ENCODE measurements at regions not wholly inside any gene's neighbourhood (a gene's known extent, or its start where the extent isn't known, plus 50 kb on each side); places are given as distances from the start of the nearest gene placed in this dataset.
"Not testable (repeated sequence)": the region's sequence is repeated elsewhere in the genome, so short reads cannot be mapped to it uniquely, and the experiment has no call there.

DNA sequence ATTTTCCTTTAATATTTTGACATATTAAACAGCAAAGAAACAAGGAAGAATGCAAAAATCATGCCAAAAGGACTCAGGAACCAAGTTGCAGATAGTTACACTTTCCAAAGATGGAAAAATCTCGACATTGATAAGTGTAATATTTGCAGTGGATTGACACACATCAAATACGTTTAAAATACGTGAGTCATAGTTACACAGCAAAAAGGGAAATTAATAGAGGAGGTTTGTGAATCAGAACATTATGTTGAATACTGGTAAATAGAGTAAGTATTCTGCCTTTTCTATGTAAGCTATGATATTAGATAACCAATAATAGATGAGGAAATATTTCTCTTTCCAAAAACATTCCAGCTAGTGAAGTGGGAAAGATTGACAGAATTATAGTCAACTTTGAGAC is 1761.3 kb upstream of the IGFBP7 start:
- TF ChIP-seq, protein P1, sequence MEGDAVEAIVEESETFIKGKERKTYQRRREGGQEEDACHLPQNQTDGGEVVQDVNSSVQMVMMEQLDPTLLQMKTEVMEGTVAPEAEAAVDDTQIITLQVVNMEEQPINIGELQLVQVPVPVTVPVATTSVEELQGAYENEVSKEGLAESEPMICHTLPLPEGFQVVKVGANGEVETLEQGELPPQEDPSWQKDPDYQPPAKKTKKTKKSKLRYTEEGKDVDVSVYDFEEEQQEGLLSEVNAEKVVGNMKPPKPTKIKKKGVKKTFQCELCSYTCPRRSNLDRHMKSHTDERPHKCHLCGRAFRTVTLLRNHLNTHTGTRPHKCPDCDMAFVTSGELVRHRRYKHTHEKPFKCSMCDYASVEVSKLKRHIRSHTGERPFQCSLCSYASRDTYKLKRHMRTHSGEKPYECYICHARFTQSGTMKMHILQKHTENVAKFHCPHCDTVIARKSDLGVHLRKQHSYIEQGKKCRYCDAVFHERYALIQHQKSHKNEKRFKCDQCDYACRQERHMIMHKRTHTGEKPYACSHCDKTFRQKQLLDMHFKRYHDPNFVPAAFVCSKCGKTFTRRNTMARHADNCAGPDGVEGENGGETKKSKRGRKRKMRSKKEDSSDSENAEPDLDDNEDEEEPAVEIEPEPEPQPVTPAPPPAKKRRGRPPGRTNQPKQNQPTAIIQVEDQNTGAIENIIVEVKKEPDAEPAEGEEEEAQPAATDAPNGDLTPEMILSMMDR (conservative IDR thresholded peaks at IDR 0.05; ENCODE audit: low read depth, low read length), result no peak
- DNase-seq (ENCODE audit: low read depth), result no peak
- no peak overlapping the region for H3K4me3 ChIP-seq (ENCODE audit: low read depth, low read length)

DNA sequence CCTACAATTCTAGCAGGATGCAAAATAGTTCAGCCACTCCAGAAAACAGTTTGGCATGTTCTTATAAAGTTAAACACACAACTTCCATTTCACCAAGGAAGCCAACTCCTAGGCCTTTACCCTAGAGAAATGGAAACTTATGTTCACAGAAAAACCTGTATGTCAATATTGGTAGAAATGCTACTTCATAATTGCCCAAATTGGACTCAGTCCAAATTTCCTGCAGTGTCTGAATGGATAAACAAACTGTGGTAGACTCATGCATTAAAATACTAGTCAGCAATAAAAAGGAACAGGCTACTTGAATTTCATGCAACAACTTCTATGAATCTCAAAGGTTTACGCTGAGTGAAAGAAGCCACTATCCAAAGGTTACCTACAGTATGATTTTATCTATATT is 1738.8 kb upstream of the IGFBP7 start:
- H3K4me3 ChIP-seq (ENCODE audit: low read depth, low read length), result no peak overlapping the region
- TF ChIP-seq, protein P1 (conservative IDR thresholded peaks at IDR 0.05; ENCODE audit: low read depth, low read length), result no peak
- no peak for DNase-seq (ENCODE audit: low read depth)

DNA sequence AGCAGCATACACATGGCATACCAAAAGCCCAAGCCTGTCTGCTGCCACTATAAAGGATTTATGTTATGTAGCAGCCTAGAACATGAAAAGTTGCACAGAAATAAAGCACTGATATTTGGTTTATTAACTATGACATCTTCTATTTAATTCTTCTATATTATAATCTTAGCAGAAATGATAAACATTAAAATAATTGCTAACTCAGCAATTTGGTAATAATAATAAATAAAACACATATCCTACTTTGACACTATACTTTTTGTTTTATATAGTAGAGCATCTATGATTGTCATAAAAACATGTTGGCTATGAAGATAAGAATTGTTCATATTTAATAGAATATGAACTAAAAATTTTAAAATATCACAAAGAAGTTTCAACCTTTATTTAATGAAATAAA is 1733.3 kb upstream of the IGFBP7 start:
- TF ChIP-seq, protein P1 (conservative IDR thresholded peaks at IDR 0.05; ENCODE audit: low read depth, low read length), result no peak
- H3K4me3 ChIP-seq (ENCODE audit: low read depth, low read length), result no peak overlapping the region
- no peak for DNase-seq (ENCODE audit: low read depth)

DNA sequence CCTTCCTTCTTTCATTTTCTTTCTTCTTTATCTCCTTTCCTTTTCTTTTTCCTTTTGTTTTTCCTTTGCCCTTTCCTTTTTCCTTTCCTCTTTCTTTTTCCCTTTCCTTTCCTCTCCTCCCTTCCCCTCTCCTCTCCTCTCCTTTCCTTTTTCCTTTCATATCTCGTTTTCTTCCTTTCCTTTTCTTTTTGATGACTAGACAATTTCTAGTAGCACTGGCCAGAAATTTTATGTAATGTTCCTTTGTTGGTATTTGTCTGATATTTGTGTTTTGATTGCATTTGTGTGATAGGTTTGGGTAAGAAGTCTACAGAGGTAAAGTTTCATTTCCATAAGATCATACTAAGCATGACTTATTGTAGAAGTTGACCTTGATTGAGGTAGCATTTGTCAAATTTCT is 1722.9 kb upstream of the IGFBP7 start:
- DNase-seq (ENCODE audit: low read depth), result no peak
- TF ChIP-seq, protein P1 (conservative IDR thresholded peaks at IDR 0.05; ENCODE audit: low read depth, low read length), result no peak
- H3K4me3 ChIP-seq (ENCODE audit: low read depth, low read length), result no peak overlapping the region

DNA sequence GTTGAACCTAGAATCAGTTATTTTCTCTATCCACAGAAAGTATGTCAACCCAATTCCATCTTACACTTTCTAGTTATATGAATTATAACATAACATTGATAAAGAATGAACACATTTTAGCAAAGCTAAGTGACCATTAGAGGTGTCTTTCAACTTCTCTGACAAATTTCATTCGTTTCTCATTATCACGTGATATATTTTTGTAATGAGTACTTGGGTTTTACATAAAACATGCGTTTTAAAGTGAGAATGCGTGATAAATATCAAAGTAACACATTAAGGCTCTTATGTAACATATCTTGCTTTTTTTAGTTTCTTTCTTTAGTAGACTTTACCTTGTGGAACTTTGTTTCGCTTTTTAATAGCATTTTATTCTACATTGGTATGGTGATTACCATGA is 1715.1 kb upstream of the IGFBP7 start:
- DNase-seq (ENCODE audit: low read depth), result no peak
- H3K4me3 ChIP-seq (ENCODE audit: low read depth, low read length), result no peak overlapping the region
- TF ChIP-seq, protein P1 (conservative IDR thresholded peaks at IDR 0.05; ENCODE audit: low read depth, low read length), result no peak

DNA sequence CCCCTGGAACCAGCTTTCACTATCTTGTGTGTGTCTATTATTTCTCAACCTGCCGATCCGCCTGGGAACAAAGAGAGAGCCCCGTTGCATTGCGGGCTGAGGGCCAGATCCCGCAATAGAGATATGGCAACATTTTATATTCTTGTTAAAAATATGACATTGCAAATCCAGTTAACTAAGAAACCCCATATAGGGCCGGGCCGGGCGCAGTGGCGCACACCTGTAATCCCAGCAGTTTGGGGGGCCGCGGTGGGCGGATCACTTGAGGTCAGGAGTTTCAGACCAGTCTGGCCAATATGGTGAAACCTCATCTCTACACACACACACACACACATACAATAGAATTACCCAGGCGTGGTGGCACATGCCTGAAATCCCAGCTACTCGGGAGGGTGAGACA is 1708.4 kb upstream of the IGFBP7 start:
- not testable (repeated sequence) for H3K4me3 ChIP-seq (ENCODE audit: low read depth, low read length); DNase-seq (ENCODE audit: low read depth)

DNA sequence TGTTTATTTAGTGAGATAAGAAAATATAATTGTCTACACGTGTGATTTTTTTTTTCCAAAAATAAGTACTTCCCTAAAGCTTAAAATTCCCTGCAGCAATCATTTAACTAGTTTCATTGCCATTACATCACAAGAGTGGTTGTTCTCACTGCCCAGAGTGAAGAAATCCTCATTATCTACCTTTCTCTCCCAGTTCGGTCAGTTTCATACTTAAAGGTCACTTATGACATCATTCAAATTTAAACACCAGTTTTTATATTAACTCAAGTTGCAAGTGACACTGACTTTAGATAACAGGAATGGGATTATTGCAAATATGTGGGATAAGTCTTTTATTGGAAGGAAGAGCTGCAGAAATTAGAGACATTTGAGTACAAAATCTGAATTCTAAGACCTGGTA is 1699.8 kb upstream of the IGFBP7 start:
- TF ChIP-seq, protein P1 (conservative IDR thresholded peaks at IDR 0.05; ENCODE audit: low read depth, low read length), result no peak
- no peak for DNase-seq (ENCODE audit: low read depth)
- no peak overlapping the region for H3K4me3 ChIP-seq (ENCODE audit: low read depth, low read length)

DNA sequence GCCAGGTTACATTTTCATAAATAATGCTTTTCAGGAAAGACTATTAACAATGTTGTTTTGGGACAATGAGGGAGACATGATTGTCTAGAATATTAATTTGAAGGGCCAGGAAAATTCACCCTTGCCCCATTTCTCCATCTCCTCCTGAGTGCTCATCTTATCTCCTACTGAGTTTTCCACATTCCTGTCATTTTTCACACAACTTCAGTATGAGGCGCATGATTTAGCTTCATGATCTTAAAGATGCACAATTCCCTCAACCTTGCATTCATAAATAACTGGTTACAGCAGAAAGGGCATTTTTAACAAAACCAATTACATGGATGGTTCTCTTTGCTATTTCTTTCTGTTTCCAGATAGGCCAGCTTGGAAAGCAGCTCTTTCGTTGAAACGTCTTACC is 1699.2 kb upstream of the IGFBP7 start:
- no peak overlapping the region for H3K4me3 ChIP-seq (ENCODE audit: low read depth, low read length)
- DNase-seq (ENCODE audit: low read depth), result no peak
- TF ChIP-seq, protein P1 (conservative IDR thresholded peaks at IDR 0.05; ENCODE audit: low read depth, low read length), result no peak
